ENCODE measurements at regions not wholly inside any gene's neighbourhood (a gene's known extent, or its start where the extent isn't known, plus 50 kb on each side); places are given as distances from the start of the nearest gene placed in this dataset.

DNA sequence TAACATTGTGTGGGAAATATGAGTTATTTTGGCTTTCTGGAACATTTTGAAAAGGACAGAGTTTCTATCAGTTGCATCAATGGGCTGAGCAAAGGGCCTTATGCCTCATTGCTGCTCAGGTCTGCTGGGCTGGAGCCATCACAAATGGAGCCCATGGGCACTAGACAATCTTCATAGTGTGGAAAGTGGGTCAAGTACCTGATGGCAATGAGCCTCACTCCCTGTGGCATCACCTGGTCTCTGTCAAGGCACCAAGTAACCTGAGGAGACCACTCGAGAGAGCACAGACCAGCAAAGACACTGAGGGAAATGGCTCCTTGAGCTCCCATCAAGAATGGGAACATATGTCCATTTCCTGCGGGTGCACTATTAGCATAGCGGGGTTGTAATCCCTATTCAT lies 96.7 kb upstream of the PPP2R3A start:
- TF ChIP-seq CREB1 (IDR thresholded peaks at IDR 0.05; ENCODE audit: low read depth) (no peak), FOXM1 (IDR thresholded peaks at IDR 0.05; ENCODE audit: borderline replicate concordance, low read depth) (no peak), CEBPB (IDR thresholded peaks at IDR 0.05) (no peak), NFIC (IDR thresholded peaks at IDR 0.05) (no peak), RAD21 (IDR thresholded peaks at IDR 0.05; ENCODE audit: low read depth) (no peak), EGR1 (IDR thresholded peaks at IDR 0.05) (no peak), TCF12 (IDR thresholded peaks at IDR 0.05; ENCODE audit: low read depth) (no peak), TEAD4 (IDR thresholded peaks at IDR 0.05) (no peak), TAF1 (IDR thresholded peaks at IDR 0.05; ENCODE audit: low read depth) (no peak), YY1 (IDR thresholded peaks at IDR 0.05; ENCODE audit: low read depth) (no peak), EP300 (IDR thresholded peaks at IDR 0.05; ENCODE audit: borderline replicate concordance) (no peak)
- TF ChIP-seq, protein P1, sequence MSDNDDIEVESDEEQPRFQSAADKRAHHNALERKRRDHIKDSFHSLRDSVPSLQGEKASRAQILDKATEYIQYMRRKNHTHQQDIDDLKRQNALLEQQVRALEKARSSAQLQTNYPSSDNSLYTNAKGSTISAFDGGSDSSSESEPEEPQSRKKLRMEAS (IDR thresholded peaks at IDR 0.05) = no peak
- TF ChIP-seq, protein P2, sequence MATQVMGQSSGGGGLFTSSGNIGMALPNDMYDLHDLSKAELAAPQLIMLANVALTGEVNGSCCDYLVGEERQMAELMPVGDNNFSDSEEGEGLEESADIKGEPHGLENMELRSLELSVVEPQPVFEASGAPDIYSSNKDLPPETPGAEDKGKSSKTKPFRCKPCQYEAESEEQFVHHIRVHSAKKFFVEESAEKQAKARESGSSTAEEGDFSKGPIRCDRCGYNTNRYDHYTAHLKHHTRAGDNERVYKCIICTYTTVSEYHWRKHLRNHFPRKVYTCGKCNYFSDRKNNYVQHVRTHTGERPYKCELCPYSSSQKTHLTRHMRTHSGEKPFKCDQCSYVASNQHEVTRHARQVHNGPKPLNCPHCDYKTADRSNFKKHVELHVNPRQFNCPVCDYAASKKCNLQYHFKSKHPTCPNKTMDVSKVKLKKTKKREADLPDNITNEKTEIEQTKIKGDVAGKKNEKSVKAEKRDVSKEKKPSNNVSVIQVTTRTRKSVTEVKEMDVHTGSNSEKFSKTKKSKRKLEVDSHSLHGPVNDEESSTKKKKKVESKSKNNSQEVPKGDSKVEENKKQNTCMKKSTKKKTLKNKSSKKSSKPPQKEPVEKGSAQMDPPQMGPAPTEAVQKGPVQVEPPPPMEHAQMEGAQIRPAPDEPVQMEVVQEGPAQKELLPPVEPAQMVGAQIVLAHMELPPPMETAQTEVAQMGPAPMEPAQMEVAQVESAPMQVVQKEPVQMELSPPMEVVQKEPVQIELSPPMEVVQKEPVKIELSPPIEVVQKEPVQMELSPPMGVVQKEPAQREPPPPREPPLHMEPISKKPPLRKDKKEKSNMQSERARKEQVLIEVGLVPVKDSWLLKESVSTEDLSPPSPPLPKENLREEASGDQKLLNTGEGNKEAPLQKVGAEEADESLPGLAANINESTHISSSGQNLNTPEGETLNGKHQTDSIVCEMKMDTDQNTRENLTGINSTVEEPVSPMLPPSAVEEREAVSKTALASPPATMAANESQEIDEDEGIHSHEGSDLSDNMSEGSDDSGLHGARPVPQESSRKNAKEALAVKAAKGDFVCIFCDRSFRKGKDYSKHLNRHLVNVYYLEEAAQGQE (IDR thresholded peaks at IDR 0.05; ENCODE audit: low read depth) = no peak
- TF ChIP-seq, protein P3, sequence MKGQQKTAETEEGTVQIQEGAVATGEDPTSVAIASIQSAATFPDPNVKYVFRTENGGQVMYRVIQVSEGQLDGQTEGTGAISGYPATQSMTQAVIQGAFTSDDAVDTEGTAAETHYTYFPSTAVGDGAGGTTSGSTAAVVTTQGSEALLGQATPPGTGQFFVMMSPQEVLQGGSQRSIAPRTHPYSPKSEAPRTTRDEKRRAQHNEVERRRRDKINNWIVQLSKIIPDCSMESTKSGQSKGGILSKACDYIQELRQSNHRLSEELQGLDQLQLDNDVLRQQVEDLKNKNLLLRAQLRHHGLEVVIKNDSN (IDR thresholded peaks at IDR 0.05) = no peak

DNA sequence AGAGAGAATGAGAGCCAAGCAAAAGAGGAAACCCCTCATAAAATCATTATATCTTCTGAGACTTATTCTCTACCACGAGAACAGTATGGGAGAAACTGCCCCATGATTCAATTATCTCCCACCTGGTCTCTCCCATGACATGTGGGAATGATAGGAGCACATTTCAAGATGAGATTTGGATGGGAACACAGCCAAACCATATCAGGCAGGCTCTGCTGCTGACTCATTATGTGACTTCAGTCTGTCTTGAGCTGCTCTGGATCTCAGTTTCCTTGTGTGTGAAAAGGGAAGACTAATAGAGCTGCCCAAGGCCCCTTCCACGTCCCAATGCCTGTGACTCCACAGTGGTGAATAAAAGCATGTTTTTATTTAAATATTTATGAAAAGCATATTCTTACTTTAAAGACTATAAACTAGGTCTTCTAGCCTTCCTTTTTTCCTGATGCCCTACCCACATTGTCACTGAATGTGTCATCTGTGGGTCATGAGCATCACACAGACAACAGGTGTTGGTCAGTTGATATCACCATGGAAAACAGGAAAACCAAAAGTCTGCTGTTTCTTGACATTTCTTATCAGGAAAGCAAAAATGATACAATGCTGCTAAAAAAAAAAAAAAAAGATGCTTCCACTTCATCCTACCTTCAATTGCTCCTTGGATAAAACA lies 96.0 kb upstream of the PPP2R3A start:
- TF ChIP-seq EP300 (IDR thresholded peaks at IDR 0.05; ENCODE audit: borderline replicate concordance) (no peak), ZBTB7A (IDR thresholded peaks at IDR 0.05; ENCODE audit: low read depth) (no peak), FOXM1 (IDR thresholded peaks at IDR 0.05; ENCODE audit: borderline replicate concordance, low read depth) (no peak), EGR1 (IDR thresholded peaks at IDR 0.05) (no peak), TEAD4 (IDR thresholded peaks at IDR 0.05) (no peak), NFIC (IDR thresholded peaks at IDR 0.05) (no peak), CEBPB (IDR thresholded peaks at IDR 0.05) (no peak), YY1 (IDR thresholded peaks at IDR 0.05; ENCODE audit: low read depth) (no peak), CREB1 (IDR thresholded peaks at IDR 0.05; ENCODE audit: low read depth) (no peak), TCF12 (IDR thresholded peaks at IDR 0.05; ENCODE audit: low read depth) (no peak), TAF1 (IDR thresholded peaks at IDR 0.05; ENCODE audit: low read depth) (no peak), RAD21 (IDR thresholded peaks at IDR 0.05; ENCODE audit: low read depth) (no peak)
- TF ChIP-seq, protein P3 (IDR thresholded peaks at IDR 0.05) = no peak
- TF ChIP-seq, protein P2 (IDR thresholded peaks at IDR 0.05; ENCODE audit: low read depth) = no peak
- TF ChIP-seq, protein P1 (IDR thresholded peaks at IDR 0.05) = no peak

DNA sequence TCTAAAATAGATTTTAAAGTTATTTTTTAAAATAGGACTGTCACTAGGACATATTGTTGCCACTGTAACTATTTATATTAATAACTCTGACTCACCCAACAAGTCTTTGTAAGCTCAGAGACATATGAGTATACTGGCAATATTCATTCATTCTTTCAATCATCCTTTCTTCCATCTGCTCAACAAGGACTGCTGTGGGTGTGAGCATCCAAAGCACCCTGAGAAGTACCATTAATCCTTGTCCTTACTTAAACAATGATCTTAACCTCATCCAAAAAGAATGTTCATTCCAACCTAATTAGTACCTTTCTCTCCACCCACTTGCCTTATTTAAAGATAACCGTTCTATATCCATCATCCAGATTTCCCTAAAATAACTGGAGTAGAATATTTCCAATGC lies 94.2 kb upstream of the PPP2R3A start:
- TF ChIP-seq TCF12 (IDR thresholded peaks at IDR 0.05; ENCODE audit: low read depth) (no peak), CEBPB (IDR thresholded peaks at IDR 0.05) (no peak), CREB1 (IDR thresholded peaks at IDR 0.05; ENCODE audit: low read depth) (no peak), EP300 (IDR thresholded peaks at IDR 0.05; ENCODE audit: borderline replicate concordance) (no peak), YY1 (IDR thresholded peaks at IDR 0.05; ENCODE audit: low read depth) (no peak), TAF1 (IDR thresholded peaks at IDR 0.05; ENCODE audit: low read depth) (no peak), ZBTB7A (IDR thresholded peaks at IDR 0.05; ENCODE audit: low read depth) (no peak), RAD21 (IDR thresholded peaks at IDR 0.05; ENCODE audit: low read depth) (no peak), NFIC (IDR thresholded peaks at IDR 0.05) (no peak), FOXM1 (IDR thresholded peaks at IDR 0.05; ENCODE audit: borderline replicate concordance, low read depth) (no peak), TEAD4 (IDR thresholded peaks at IDR 0.05) (no peak), EGR1 (IDR thresholded peaks at IDR 0.05) (no peak)
- TF ChIP-seq, protein P2 (IDR thresholded peaks at IDR 0.05; ENCODE audit: low read depth) = no peak
- TF ChIP-seq, protein P1 (IDR thresholded peaks at IDR 0.05) = no peak
- TF ChIP-seq, protein P3 (IDR thresholded peaks at IDR 0.05) = no peak

Data from Ishikawa (cell line).